ENCODE measurements at regions not wholly inside any gene's neighbourhood (a gene's known extent, or its start where the extent isn't known, plus 50 kb on each side); places are given as distances from the start of the nearest gene placed in this dataset.

- H2AFZ ChIP-seq (ENCODE audit: low read length): no peak overlapping the region
Observed at GRCh38 chr13:43959291-43959690, 79.6 kb downstream of the LACC1 start.

DNA sequence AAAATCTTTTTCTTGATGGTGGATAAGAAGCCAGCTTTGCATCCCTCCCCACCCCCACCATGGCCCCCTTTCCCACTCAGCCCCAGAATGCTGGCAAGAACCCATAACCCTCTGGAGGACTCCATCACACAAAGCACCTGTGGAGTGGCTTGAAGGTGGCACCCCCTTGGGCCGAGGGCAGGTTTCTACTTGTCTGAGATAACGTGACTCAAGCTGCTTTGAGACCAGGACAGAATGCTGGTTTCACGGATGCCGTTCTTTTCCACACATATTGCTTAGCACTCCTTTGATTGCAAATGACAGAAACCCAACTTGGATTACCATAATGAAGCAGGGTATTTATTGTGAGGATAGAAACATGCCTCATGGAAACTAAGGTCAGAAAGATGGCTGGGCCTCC is 82.2 kb downstream of the LACC1 start:
- no peak overlapping the region for H3K4me2 ChIP-seq (ENCODE audit: extremely low read depth, insufficient read depth, low read length)

More at GRCh38 chr13:43959291-43959690, 79.6 kb downstream of the LACC1 start:
- no peaks in the 10 kb centered on the region for H3K79me2 ChIP-seq (ENCODE audit: control insufficient read depth, insufficient read depth, low read length)
- no peaks in the 10 kb centered on the region for H3K4me1 ChIP-seq (ENCODE audit: control insufficient read depth, extremely low read depth, insufficient read depth, low read length)
- no peaks in the 10 kb centered on the region for H3K36me3 ChIP-seq (ENCODE audit: control insufficient read depth, insufficient read depth, low read length)
- H4K20me1 ChIP-seq (ENCODE audit: control insufficient read depth, extremely low read depth, insufficient read depth, low read length): no peaks in the 10 kb centered on the region
- DNase-seq (ENCODE audit: low read depth in 2 of 2): no peak
- H3K4me3 ChIP-seq (replicated peaks in 1 of 4; ENCODE audit: control extremely low read depth in 1 of 4, insufficient read depth in 1 of 4, low read depth in 3 of 4, low read length in 4 of 4): no peak overlapping the region
- no peaks in the 10 kb centered on the region for H3K9me3 ChIP-seq (ENCODE audit: control insufficient read depth, insufficient read depth, low read depth, low read length)
- TF ChIP-seq, protein P1, sequence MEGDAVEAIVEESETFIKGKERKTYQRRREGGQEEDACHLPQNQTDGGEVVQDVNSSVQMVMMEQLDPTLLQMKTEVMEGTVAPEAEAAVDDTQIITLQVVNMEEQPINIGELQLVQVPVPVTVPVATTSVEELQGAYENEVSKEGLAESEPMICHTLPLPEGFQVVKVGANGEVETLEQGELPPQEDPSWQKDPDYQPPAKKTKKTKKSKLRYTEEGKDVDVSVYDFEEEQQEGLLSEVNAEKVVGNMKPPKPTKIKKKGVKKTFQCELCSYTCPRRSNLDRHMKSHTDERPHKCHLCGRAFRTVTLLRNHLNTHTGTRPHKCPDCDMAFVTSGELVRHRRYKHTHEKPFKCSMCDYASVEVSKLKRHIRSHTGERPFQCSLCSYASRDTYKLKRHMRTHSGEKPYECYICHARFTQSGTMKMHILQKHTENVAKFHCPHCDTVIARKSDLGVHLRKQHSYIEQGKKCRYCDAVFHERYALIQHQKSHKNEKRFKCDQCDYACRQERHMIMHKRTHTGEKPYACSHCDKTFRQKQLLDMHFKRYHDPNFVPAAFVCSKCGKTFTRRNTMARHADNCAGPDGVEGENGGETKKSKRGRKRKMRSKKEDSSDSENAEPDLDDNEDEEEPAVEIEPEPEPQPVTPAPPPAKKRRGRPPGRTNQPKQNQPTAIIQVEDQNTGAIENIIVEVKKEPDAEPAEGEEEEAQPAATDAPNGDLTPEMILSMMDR (conservative IDR thresholded peaks at IDR 0.05 in 1 of 2, IDR thresholded peaks at IDR 0.05 in 1 of 2; ENCODE audit: low read depth in 1 of 2, low read length in 2 of 2): no peak
- TF ChIP-seq EZH2 (IDR thresholded peaks at IDR 0.05; ENCODE audit: low read length, missing control alignments): no peak
- H3K9ac ChIP-seq (ENCODE audit: insufficient read depth, low read length): no peak overlapping the region
- no peak overlapping the region for H3K4me2 ChIP-seq (ENCODE audit: extremely low read depth, insufficient read depth, low read length)
- no peak overlapping the region for H3K27ac ChIP-seq (ENCODE audit: insufficient read depth, low read length)
- peaks cover 5% of the 10 kb centered on the region for H3K27me3 ChIP-seq (ENCODE audit: control insufficient read depth, insufficient read depth, low read length)

DNA sequence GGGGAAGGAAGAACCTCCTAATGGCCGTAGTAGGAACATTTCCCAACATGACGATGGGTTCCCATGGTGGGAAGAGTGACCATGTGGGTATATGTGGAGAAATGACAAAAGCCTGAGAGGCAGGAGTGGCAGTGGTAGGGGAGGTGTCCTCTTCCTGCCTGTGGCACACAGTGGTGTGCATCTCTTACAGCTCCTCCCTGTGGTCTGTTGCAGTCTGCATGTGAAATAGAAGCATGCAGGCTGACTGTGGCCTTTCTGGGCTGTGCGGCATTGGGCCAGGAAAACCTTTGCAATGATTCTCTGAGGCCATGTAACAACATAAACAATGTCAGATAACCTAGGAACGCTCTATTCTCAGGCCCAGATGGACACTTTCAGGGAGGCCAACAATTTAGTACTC is 84.0 kb downstream of the LACC1 start:
- H2AFZ ChIP-seq (ENCODE audit: low read length): no peak overlapping the region
- DNase-seq (ENCODE audit: low read depth in 2 of 2): no peak
- H3K79me2 ChIP-seq (ENCODE audit: control insufficient read depth, insufficient read depth, low read length): no peaks in the 10 kb centered on the region

More for the DNA sequence above, 82.2 kb downstream of the LACC1 start:
- Histone ChIP-seq H3K9me3 (ENCODE audit: control insufficient read depth, insufficient read depth, low read depth, low read length) (no peaks in the 10 kb centered on the region), H3K4me3 (replicated peaks in 1 of 4; ENCODE audit: control extremely low read depth in 1 of 4, insufficient read depth in 1 of 4, low read depth in 3 of 4, low read length in 4 of 4) (no peak overlapping the region), H3K27ac (ENCODE audit: insufficient read depth, low read length) (no peak overlapping the region), H3K9ac (ENCODE audit: insufficient read depth, low read length) (no peak overlapping the region), H3K4me1 (ENCODE audit: control insufficient read depth, extremely low read depth, insufficient read depth, low read length) (no peaks in the 10 kb centered on the region), H3K79me2 (ENCODE audit: control insufficient read depth, insufficient read depth, low read length) (no peaks in the 10 kb centered on the region), H3K36me3 (ENCODE audit: control insufficient read depth, insufficient read depth, low read length) (no peaks in the 10 kb centered on the region), H3K27me3 (ENCODE audit: control insufficient read depth, insufficient read depth, low read length) (peaks cover 5% of the 10 kb centered on the region), H2AFZ (ENCODE audit: low read length) (no peak overlapping the region), H4K20me1 (ENCODE audit: control insufficient read depth, extremely low read depth, insufficient read depth, low read length) (no peaks in the 10 kb centered on the region)
- no peak for DNase-seq (ENCODE audit: low read depth in 2 of 2)
- TF ChIP-seq, protein P1 (conservative IDR thresholded peaks at IDR 0.05 in 1 of 2, IDR thresholded peaks at IDR 0.05 in 1 of 2; ENCODE audit: low read depth in 1 of 2, low read length in 2 of 2): no peak
- no peak for TF ChIP-seq EZH2 (IDR thresholded peaks at IDR 0.05; ENCODE audit: low read length, missing control alignments)

More for the DNA sequence above, 84.0 kb downstream of the LACC1 start:
- no peaks in the 10 kb centered on the region for H3K36me3 ChIP-seq (ENCODE audit: control insufficient read depth, insufficient read depth, low read length)
- no peaks in the 10 kb centered on the region for H3K9me3 ChIP-seq (ENCODE audit: control insufficient read depth, insufficient read depth, low read depth, low read length)
- TF ChIP-seq, protein P1 (conservative IDR thresholded peaks at IDR 0.05 in 1 of 2, IDR thresholded peaks at IDR 0.05 in 1 of 2; ENCODE audit: low read depth in 1 of 2, low read length in 2 of 2): no peak
- TF ChIP-seq EZH2 (IDR thresholded peaks at IDR 0.05; ENCODE audit: low read length, missing control alignments): no peak
- H3K9ac ChIP-seq (ENCODE audit: insufficient read depth, low read length): no peak overlapping the region
- H3K27me3 ChIP-seq (ENCODE audit: control insufficient read depth, insufficient read depth, low read length): no peaks in the 10 kb centered on the region
- H3K4me3 ChIP-seq (replicated peaks in 1 of 4; ENCODE audit: control extremely low read depth in 1 of 4, insufficient read depth in 1 of 4, low read depth in 3 of 4, low read length in 4 of 4): no peak overlapping the region
- no peaks in the 10 kb centered on the region for H4K20me1 ChIP-seq (ENCODE audit: control insufficient read depth, extremely low read depth, insufficient read depth, low read length)
- H3K4me1 ChIP-seq (ENCODE audit: control insufficient read depth, extremely low read depth, insufficient read depth, low read length): no peaks in the 10 kb centered on the region
- H3K4me2 ChIP-seq (ENCODE audit: extremely low read depth, insufficient read depth, low read length): no peak overlapping the region
- H3K27ac ChIP-seq (ENCODE audit: insufficient read depth, low read length): no peak overlapping the region

All from fibroblast of lung (primary cell).